OCI-LY7 (cell line): ENCODE measurements at regions not wholly inside any gene's neighbourhood (a gene's known extent, or its start where the extent isn't known, plus 50 kb on each side); places are given as distances from the start of the nearest gene placed in this dataset.

Experiments
- BruUV-seq: library from RNA; stranded (reverse); fragments of 400-500 nt; replicated peaks from 2 replicates; lab custom pipeline; 2021; lab: Mats Ljungman, UMichigan
- CTCF ChIA-PET: fragments of 300-600 bp; sonication (Branson Sonifier 250); formaldehyde crosslinking; loops from one replicate; lab custom pipeline; 2022; ENCODE audit warnings: antibody characterized with exemption; ENCODE audit not compliant: unreplicated experiment; lab: Charles Lee
- POLR2A ChIA-PET: fragments of 300-600 bp; sonication (Branson Sonifier 250); formaldehyde crosslinking; loops from one replicate; lab custom pipeline; 2022; ENCODE audit warnings: antibody characterized with exemption; lab: Charles Lee
- DNase-seq: peaks from one replicate; pipeline ENCODE4 v3.0.0-alpha.2; 2015; ENCODE audit warnings: low spot score
- H2AFZ ChIP-seq: fragments of 200-600 bp; sonication (generic), shearing (Covaris generic); 2 replicates; pipeline ENCODE4 v1.6.1; 2014; ENCODE audit warnings: mild to moderate bottlenecking, antibody characterized with exemption, low read length, moderate library complexity
- H3K27ac ChIP-seq: fragments of 200-600 bp; sonication (generic); 2 replicates; pipeline ENCODE4 v1.5.1; 2014; ENCODE audit warnings: mixed run types, low read depth, mild to moderate bottlenecking, moderate library complexity, low read length, inconsistent platforms; ENCODE audit not compliant: poor library complexity, severe bottlenecking
- H3K36me3 ChIP-seq: fragments of 200-600 bp; sonication (generic); 2 replicates; pipeline ENCODE4 v1.6.1; 2014; ENCODE audit warnings: mild to moderate bottlenecking, antibody characterized with exemption, low read length, moderate library complexity, mixed read lengths; ENCODE audit not compliant: insufficient read depth
- H3K4me1 ChIP-seq: fragments of 200-600 bp; sonication (generic); 2 replicates; pipeline ENCODE4 v1.5.1; 2014; ENCODE audit warnings: mild to moderate bottlenecking, low read length; ENCODE audit not compliant: insufficient read depth, poor library complexity, severe bottlenecking
- H3K4me2 ChIP-seq: fragments of 200-600 bp; sonication (generic); 2 replicates; pipeline ENCODE4 v1.6.1; 2014; ENCODE audit warnings: mild to moderate bottlenecking, low read length
- H3K4me3 ChIP-seq: fragments of 200-600 bp; sonication (generic); 2 replicates; pipeline ENCODE4 v1.5.1; 2014; ENCODE audit warnings: mild to moderate bottlenecking, low read depth, low read length; ENCODE audit not compliant: poor library complexity, severe bottlenecking
- H3K79me2 ChIP-seq: fragments of 200-600 bp; sonication (generic); 2 replicates; pipeline ENCODE4 v1.6.1; 2016; ENCODE audit warnings: low read depth, mild to moderate bottlenecking, low read length, moderate library complexity, mixed read lengths; ENCODE audit not compliant: insufficient read depth
- H3K9me2 ChIP-seq: fragments of 200-600 bp; sonication (generic); 2 replicates; pipeline ENCODE4 v1.6.1; 2016; ENCODE audit warnings: mild to moderate bottlenecking, low read length, mixed read lengths; ENCODE audit not compliant: insufficient read depth
- H3K9me3 ChIP-seq: fragments of 200-600 bp; sonication (generic); 2 replicates; pipeline ENCODE4 v1.6.1; 2014; ENCODE audit warnings: mild to moderate bottlenecking, mixed run types, low read length, mixed read lengths
- H4K20me1 ChIP-seq: fragments of 200-600 bp; sonication (generic); 2 replicates; pipeline ENCODE4 v1.6.1; 2014; ENCODE audit warnings: mild to moderate bottlenecking, antibody characterized with exemption, low read length, moderate library complexity, mixed read lengths; ENCODE audit not compliant: insufficient read depth
- CTCF ChIP-seq: fragments of 200-600 bp; sonication (generic); conservative IDR thresholded peaks from 2 replicates; pipeline ENCODE4 v1.5.1; 2014; ENCODE audit warnings: mild to moderate bottlenecking, antibody characterized with exemption, low read length, moderate library complexity, mixed read lengths
- EZH2phosphoT487 ChIP-seq: fragments of 200-600 bp; sonication (generic); IDR thresholded peaks from 2 replicates; pipeline ENCODE4 v1.6.1; 2018; ENCODE audit warnings: low read depth, borderline replicate concordance, mild to moderate bottlenecking, mixed run types, antibody characterized with exemption, low read length, moderate library complexity, mixed read lengths
- intact Hi-C: fragments of 100-400 bp; cut with micrococcal nuclease; formaldehyde crosslinking; loops from one replicate; pipeline ENCODE4 v1.10.0; 2022; ENCODE audit not compliant: unreplicated experiment

- ChIA-PET CTCF (no interaction called here), POLR2A (interaction anchor here (0.6 to 5.4 kb wide), 14 partner anchors 8 to 905 kb away, joined by 3 to 56 read pairs (median 4); no protein-coding TSS in a partner anchor)
- Histone ChIP-seq H3K4me1 (no peaks in the 10 kb centered on the region), H3K9me2 (0 out of 2 replicates have a peak, but pooled peaks cover 6% of the 10 kb centered on the region), H2AFZ (no peak overlapping the region), H3K36me3 (no peaks in the 10 kb centered on the region), H3K4me2 (no peak overlapping the region), H4K20me1 (no peaks in the 10 kb centered on the region), H3K27ac (no peak overlapping the region), H3K79me2 (no peaks in the 10 kb centered on the region), H3K9me3 (no peaks in the 10 kb centered on the region), H3K4me3 (no peak overlapping the region)
- no peak for DNase-seq
- intact Hi-C loops = no loop called here
- TF ChIP-seq CTCF = no peak
- no peak for TF ChIP-seq EZH2phosphoT487
- BruUV-seq = no TSS peak
Measured at GRCh38 chr13:91272235-91272777, 75.2 kb upstream of the MIR17HG start.

DNA sequence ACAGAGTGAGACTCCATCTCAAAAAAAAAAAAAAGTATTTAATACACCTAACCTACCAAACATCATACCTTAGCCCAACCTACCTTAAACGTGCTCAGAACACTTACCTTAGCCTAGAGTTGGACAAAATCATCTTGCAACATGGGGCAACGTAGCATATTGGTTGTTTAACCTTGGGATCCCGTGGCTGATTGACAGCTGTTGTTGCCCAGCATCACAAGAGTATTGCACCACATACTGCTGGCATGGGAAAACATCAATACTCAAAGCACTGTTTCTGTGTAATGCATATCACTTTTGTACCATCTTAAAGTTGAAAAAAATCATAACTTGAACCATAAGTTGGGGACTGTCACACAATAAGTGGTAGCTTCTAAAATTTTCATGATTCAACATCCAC lies 73.8 kb upstream of the MIR17HG start:
- H3K4me3 ChIP-seq = no peak overlapping the region
- no peaks in the 10 kb centered on the region for H3K9me3 ChIP-seq
- CTCF ChIA-PET = interaction anchor here (1.1 kb wide), 1 partner anchor 59 kb away, joined by 4 read pairs; no protein-coding TSS in a partner anchor
- no TSS peak for BruUV-seq
- no peaks in the 10 kb centered on the region for H3K79me2 ChIP-seq
- no peak overlapping the region for H3K4me2 ChIP-seq
- H4K20me1 ChIP-seq = no peaks in the 10 kb centered on the region
- H3K4me1 ChIP-seq = no peaks in the 10 kb centered on the region
- TF ChIP-seq EZH2phosphoT487 (no peak), CTCF (no peak)
- H3K36me3 ChIP-seq = no peaks in the 10 kb centered on the region
- H3K9me2 ChIP-seq = 0 out of 2 replicates have a peak, but pooled peaks cover 6% of the 10 kb centered on the region
- H3K27ac ChIP-seq = no peak overlapping the region
- POLR2A ChIA-PET = interaction anchor here (0.7 to 5.4 kb wide), 9 partner anchors 9 to 218 kb away, joined by 3 to 56 read pairs (median 4); no protein-coding TSS in a partner anchor
- no peak for DNase-seq
- intact Hi-C loops = no loop called here
- H2AFZ ChIP-seq = no peak overlapping the region

- Histone ChIP-seq H3K27ac (no peak overlapping the region), H3K4me2 (no peak overlapping the region), H3K9me2 (no peaks in the 10 kb centered on the region), H3K9me3 (no peaks in the 10 kb centered on the region), H3K36me3 (no peaks in the 10 kb centered on the region), H3K4me3 (no peak overlapping the region), H4K20me1 (no peaks in the 10 kb centered on the region), H3K4me1 (no peaks in the 10 kb centered on the region), H2AFZ (no peak overlapping the region), H3K79me2 (no peaks in the 10 kb centered on the region)
- intact Hi-C loops = no loop called here
- no peak for DNase-seq
- BruUV-seq = no TSS peak
- ChIA-PET CTCF (no interaction called here), POLR2A (interaction anchor here (0.5 to 1.7 kb wide), 2 partner anchors 24 to 131 kb away, joined by 4 read pairs; no protein-coding TSS in a partner anchor)
- no peak for TF ChIP-seq EZH2phosphoT487
Measured at GRCh38 chr13:91277013-91277676, 70.3 kb upstream of the MIR17HG start.
